Fibroblast of upper back skin (primary cell): ENCODE measurements at regions not wholly inside any gene's neighbourhood (a gene's known extent, or its start where the extent isn't known, plus 50 kb on each side); places are given as distances from the start of the nearest gene placed in this dataset.
"Not testable (repeated sequence)": the region's sequence is repeated elsewhere in the genome, so short reads cannot be mapped to it uniquely, and the experiment has no call there.

Experiments used
- DNase-seq: peaks from one replicate; pipeline ENCODE4 v3.0.0-alpha.2; 2013

DNA sequence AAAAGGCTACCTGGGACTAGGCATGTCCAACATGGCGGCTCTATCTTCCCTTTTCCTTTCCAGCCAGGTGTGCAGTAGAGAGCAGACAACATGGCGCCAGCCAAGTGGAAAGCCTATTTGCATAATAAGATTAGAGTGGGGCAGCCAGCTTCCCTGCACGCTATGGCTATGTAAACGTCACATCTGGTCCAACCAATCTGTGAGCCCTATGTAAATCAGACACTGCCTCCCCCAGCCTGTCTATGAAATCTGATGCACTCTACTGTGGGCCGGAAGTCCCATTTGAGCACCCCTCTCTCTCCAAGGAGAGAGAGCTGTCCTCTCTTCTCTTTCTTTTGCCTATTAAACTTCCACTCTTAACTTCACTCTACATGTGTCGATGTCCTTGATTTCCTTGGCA lies 984.9 kb upstream of the AUTS2 start:
- DNase-seq = peak; percentile 14

DNA sequence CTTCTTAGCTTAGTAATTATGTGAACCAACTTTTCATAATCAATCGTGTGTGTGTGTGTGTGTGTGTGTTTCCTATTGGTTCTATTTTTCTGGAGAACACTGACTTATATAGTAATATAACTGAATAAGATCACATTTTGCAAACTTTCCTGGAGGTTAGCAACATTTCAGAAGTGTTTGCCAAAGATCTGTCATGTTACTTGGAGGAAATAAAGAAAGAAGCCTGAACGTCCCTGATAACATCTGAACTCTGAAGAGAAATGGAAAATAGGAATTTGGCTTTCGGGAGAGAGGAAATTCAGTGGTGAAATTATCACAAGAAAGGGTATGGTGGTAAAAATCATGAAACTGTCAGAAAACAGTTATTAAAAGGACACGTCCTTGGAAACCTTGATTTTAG lies 984.4 kb upstream of the AUTS2 start:
- no peak for DNase-seq

DNA sequence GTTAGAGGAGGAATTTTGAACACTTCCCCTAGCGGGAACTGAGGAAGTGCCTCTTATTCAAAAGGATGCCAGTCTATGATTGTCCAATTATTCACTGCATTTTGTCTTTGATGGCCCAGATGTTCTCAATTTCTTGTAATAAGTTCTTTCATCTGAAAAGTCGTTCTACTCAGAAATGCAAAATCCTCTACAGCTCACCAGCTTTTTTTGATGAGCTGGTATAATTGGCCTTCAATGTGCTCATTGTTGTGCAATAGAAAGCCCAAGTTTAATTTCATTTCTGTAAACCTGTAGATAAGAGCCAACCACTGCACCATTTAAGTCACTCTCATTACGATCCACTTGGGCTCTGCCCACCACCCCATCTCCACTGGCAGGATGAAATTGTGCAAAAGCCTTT lies 978.7 kb upstream of the AUTS2 start:
- no peak for DNase-seq

DNA sequence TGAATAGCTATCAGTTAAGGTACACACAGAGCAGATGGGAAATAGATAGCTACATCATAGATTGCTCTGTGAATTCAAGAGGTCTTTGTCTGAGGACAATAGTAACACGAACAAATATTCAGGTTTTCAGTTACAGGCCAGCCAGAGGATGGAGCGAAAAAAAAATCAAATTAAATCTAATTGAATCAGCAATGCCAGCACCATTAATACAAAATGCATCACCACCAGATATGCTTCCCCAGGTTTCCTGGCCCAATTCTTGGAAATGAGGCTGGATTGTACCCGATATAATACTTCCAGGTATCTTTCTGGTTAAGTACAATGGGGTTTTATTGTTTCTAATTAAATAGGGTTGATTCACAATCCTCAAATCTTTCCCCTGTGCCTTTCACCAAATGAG lies 975.8 kb upstream of the AUTS2 start:
- no peak for DNase-seq

DNA sequence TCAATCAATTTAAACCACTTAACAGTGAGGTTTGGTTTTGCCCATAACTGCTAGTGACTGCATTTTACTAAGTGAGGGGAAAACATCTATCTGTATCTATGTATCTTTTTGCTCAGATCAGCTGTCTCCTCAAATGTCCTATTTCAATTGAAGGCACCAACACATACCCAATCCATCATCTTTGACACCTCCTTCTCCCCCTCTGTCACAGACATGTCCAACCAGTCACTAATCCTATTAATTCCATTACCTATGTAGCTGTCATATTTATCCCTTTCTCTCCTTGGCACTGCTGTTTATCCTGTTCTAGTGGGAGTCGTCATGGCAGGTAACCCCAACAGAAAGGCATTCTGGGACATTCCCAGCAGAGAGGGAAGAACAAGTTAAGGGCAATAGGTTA lies 975.2 kb upstream of the AUTS2 start:
- DNase-seq = no peak

DNA sequence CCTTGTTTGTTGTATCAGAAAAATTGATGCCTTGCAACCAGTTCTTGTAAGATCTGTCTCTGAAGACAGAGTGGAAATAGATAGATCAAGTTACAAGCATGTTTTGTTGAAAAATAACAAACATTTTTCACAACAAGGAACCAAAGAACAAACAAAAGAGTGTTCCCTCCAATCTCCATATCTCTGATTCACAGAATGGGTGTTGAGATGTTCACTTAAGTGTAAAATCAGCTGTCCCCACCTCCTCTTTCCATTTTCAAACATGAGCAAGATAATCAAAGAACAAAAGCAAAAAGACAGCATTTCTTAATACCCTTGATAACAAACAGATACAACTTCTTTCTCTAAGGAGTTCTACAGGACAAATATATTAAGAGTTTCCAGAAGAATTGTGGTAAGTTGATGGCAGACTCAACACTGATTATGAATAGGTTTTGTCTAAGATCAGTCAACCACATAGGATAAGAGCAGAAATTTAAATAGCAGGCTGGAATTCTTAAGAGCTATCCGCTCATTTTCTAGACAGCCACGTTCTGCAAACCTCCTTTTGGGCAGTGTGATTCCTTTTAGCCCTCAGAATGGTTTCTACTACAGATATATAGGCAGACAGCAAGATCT lies 970.9 kb upstream of the AUTS2 start:
- no peak for DNase-seq

DNA sequence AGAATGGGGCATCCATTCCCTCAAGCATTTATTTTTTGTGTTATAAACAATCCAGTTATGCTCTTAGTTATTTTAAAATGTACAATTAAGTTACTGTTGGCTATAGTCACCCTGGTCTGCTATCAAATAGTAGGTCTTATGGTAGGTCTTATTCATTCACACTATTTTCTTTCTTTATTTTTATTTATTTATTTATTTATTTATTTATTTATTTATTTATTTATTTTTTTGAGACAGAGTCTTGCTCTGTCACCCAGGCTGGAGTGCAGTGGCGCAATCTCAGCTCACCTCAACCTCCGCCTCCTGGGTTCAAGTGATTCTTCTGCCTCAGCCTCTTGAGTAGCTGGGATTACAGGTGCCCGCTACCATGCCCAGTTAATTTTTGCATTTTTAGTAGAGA lies 967.4 kb upstream of the AUTS2 start:
- DNase-seq = not testable (repeated sequence)

DNA sequence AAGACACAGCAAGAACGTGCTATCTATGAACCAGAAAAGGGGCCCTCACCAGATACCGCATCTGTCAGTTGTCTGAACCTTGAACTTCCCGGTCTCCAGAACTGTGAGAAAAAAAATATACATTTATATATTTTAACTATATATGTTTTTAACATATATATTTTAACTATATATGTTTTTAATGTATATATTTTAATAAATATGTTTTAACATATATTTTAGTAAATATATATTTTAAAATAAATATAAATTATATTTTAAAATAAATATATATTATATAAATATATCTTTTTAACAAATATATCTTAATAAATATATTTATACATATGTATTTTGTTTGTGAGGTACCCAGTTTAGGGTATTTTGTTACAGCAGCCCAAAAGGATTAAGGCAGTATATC lies 958.2 kb upstream of the AUTS2 start:
- DNase-seq = no peak

DNA sequence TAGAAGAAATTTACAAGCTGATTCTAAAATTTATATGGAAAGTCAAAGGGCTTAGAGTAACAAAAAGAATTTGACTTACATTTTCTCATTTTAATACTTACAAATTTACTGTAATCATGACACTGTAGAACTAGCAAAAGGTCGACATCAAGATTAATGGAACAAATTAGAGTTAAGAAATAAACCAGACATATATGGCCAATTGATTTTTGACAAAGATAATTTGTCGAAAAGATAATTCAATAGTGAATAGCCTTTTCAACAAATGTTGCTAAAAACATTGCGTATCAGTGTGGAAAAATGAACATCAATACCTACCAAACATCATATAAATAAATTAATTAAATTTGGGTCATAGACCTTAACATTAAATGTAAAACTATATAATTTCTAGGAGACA lies 955.5 kb upstream of the AUTS2 start:
- DNase-seq = no peak

DNA sequence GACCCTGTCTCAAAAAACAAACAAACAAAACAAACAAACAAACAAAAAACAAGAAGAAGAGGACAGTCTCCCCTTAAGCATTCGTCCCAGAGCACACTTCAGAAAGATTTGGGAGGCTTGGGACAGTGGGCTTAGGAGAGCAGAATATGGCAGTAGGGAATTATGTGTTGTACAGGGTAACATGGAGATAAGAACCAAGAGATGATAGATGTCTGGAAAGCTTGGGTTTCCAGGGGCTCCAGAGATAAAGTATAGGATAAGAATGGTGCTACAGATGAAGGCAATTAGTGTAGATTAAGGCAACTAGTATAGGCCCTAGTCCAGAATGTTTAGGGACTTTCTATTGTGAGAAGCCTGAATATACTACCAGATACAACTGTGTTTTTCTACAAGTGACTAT lies 934.9 kb upstream of the AUTS2 start:
- DNase-seq = no peak

DNA sequence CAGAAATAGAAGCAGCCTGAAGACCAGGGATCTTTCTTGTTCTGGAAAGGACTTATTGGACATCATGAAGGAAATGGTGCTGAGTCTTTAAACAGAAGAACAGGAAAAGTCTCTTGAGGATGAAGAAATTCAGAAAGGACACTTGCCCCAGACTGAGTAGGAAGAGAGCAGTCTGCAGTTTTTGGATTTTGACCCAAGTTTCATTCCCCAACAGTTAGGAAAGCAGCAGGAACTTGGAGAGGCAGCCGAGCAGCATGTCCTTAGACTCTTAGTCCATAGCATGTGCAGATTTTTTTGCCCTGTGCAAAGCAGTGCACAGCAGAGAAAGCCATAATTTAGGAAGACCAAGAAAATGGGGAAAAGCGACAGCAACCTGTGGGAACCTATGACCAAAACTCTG lies 927.2 kb upstream of the AUTS2 start:
- no peak for DNase-seq

DNA sequence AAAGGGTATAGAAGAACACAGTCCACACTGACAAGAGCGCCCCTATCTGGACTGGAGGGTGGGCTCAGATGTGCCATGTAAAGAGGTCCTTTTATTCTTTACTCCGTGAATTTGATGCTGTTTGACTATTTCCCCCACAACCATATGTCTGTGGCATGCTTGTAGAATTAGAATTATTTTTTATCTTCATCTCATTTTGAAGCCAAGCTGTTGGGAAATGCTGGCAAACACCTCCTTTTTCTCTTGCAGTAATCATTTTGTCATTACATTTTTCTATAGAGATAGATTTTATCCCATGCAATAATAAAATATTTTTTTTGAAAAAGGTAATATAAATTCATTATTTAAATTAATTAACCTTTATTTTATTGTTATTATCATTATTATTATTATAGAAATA lies 926.6 kb upstream of the AUTS2 start:
- no peak for DNase-seq

DNA sequence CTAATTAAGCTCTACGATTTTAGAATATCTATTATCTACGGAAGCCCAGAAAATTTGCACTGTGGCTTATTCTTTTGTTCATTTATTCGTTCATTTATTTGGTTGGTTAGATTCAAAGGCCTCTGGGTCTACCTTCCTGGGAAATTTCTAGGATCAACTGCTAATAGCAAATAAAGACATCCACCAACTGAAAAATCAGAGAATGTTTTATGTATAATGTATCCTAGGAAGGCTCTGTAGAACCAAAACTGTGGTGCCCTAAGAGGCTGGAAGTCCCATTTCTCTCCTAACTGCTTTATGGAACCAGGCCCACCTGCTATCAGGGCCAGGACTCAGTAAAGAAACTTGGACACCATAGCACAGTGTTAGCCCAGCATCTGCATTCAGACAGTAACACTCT lies 923.4 kb upstream of the AUTS2 start:
- DNase-seq = no peak

DNA sequence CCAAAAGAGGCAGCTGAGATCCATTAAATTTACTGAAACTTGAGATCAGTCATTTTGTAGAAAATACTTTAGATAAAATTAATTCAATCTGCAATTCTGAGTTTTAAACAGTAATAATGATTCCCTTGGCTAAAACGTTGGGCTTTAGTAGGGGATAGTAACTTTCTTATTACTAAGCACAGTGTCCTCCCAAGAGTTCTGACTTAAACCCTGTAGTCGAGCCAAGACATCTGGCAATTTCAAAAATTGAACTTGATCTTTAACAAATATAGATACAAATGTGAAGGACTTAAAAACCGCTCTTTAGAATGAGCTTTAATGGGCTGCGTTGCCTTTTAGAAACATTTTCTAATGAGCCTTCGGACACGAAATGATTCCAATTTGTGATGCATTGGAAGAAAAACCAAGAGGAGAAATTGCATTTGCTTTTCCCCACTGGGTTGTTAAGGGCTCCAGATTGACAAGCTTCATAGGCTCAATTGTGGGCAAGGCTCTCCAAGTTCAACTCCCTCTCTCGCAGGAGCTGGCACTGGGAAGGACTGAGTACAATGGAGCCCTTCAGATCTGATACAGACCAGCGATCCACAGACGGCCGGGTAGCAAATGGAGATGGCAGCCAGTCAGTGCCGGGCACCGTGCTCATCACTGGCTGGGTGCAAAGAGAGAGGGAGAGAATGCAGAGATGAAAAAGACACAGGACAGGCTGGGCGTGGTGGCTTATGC lies 921.3 kb upstream of the AUTS2 start:
- DNase-seq = peak; percentile 27

DNA sequence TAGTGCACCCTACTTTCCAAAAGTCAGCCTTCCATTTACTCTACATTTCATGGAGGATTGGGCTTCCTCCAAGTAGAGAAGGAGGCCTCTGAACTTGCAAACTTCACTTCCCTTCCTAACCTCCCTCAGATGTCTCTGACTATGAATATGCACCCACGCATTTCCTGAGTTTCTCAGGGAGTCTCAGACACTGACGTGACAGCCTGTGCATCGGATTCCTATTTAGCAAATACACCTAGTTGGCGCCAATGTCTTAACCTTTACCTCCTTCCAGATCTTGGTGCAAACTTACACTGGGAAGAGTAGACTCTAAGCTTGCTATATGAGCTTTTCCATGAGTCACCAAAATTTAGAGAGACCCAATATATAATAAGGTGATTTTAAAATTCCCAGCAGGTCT lies 920.1 kb upstream of the AUTS2 start:
- no peak for DNase-seq

DNA sequence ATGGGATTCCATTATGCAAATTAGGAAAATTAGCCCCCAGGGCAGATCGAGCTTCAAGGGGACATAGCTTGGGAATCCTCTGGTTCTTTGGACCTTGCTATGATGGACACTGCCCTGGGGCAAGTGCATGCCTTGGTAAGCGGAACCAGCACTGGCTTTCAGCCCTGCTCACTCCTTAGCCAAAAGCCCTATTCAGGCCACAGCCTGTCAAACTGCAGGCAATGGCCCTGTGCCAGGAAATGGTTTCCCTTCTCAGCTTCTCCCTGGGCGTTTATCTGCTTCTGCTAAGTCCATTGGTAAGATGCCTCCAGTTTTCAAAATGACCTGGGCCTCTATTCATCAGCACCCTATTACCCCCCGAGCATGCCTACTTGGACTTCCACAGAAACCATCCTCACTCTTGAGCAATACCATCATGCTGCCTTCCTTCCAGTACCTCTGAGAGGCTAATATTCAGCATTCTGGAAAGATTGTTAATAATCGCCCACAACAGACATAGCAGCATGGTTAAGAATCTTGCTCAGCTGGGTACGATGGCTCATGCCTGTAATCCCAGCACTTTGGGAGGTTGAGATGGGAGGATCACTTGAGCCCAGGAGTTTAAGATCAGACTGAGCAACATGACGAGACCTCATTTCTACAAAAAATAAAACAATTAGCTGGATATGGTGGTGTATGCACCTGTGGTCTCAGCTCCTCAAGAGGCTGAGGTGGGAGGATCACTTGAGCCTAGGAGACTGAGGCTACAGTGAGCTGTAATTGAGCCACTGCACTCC lies 918.6 kb upstream of the AUTS2 start:
- DNase-seq = no peak

DNA sequence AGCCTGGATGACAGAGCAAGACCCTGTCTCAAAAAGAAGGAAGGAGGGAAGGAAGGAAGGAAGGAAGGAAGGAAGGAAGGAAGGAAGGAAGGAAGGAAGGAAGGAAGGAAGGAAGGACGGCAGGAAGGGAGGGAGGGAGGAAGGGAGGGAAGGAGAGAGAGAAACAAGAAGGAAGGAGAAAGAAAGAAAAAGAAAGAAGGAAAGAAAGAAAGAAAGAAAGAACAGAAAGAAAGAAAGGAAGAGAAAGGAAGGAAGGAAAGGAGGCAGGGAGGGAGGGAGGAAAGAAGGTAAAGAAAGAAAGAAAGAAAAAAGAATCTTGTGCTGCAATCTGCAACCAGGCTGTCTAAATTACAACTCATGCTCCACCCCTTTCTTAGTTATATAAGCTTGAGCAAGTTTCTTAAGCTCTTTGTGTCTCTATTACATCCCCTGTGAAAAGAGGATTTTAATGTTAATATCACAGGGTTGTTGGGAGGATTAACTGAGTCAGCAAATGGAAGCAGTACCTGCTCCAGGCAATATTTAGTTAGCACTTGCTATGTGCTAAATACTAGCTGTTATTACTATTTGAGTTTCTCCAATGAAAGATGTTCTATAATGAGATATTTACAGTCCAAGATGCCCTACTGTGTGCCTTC lies 917.9 kb upstream of the AUTS2 start:
- DNase-seq = no peak

DNA sequence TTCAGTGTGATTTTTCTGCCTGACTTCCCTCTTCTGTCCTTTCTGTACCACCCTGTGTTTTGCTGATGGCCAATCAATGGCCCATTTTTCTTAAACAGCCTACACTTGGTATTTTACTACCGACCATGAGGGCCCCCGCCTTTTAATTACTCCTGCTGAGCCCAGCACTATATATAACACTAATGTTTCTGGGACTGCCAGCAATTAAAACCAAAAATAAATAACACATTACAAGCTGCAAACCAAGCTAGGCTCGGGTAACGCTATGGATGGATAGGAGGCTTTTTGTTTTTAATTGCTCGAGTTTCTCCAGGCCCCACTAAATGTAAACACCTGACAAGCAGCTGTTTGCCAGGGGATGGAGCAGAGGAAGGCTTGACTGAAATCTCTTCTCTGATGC lies 915.4 kb upstream of the AUTS2 start:
- DNase-seq = no peak

DNA sequence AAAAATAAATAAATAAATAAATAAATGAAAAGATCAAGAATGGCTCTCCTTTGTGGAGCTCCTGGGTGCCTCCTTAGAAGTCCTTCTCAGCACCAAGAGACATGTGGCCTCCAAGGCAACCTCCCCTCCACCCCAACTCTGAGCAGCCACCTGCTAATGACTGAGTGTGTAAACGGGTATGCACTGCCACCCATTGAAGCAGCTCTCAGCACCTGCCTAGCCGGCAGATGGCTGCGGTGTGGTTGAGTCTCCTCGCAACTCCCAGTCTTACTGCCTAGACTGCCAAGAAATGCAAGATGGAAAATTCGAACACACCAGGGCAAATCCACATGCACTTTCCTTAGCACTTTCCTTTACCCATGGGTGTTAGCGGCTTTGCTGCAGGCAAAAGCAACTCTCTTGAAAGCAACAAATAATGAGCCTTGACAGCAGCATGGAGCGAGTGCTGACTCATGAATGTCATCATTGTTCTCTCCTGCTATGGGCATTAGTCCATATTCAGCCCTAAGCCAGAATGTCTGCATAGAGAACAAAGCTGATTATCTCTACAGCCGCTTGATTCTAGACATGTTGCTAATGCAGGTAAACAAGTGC lies 913.9 kb upstream of the AUTS2 start:
- DNase-seq = peak; percentile 82

DNA sequence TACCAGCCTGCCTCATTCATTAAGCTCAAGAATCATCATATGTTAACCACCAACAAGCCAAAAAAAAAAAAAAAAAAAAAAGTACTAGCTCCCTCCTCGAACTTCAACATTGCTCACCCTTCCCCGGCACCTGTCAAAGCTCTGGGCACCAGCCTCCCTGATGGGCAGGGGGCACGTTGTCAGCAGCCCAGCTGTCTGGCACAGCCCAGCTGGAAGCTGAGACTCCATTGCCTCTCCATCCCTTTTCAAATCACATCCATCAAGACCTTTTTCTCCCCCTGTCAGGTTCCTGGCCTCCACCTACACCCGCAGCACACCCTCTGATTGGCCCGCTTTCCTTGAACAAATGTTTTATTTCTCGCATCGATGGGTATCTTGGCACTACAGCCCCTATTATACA lies 913.3 kb upstream of the AUTS2 start:
- no peak for DNase-seq

DNA sequence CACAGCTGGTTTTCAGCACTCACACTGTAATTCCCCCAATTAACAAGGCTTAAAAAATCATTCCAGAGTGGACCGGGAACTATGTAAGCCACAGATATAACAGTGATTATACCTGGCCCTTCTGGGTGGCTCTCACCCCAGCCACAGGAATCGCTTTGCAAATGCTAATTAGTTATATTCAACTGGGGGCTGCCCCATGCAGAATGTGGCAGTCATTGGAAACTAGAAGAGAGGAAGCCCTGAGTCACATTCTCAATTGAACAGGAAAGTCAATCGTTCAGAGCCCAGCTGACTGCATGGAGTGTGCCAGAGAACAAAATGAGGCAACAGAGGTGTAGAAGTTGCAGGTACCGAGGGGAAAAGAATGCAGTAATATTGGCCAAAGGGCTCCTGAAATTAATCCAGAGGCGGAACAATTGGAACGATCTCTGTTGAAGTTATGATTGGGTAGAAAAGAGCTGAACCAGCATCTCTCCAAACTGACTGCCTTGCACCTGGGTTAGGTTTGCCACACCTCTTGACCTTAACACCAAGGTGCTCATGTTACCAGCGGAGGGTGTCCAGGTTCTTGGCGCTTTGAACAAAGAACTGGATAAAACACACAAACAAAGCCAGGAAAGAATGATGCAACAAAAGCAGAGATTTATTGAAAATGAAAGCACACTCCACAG lies 909.7 kb upstream of the AUTS2 start:
- no peak for DNase-seq

DNA sequence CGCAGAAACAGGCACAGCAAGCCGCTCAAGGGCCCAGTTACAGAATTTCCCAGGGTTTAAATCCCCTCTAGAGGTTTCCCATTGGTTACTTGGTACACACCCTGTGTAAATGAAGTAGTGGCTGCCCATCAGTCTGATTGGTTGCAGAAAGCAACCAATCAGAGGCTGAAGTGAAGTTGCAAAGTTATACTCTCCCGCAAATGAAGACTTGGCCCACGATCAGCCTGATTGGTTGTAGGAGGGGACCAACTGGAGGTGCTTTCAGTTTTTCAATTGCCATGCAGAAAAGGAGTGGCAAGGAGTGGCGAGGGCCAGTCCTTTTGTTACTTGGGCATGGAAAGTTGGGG lies 909.2 kb upstream of the AUTS2 start:
- peak; percentile 35 for DNase-seq
